HG03460 (cell line): ENCODE measurements at regions not wholly inside any gene's neighbourhood (a gene's known extent, or its start where the extent isn't known, plus 50 kb on each side); places are given as distances from the start of the nearest gene placed in this dataset.
"Not testable (repeated sequence)": the region's sequence is repeated elsewhere in the genome, so short reads cannot be mapped to it uniquely, and the experiment has no call there.

Experiments used
- ATAC-seq: cut with Tn5 transposase; IDR thresholded peaks from one replicate; pipeline ENCODE4 v1.9.1; 2021; ENCODE audit not compliant: unreplicated experiment

DNA sequence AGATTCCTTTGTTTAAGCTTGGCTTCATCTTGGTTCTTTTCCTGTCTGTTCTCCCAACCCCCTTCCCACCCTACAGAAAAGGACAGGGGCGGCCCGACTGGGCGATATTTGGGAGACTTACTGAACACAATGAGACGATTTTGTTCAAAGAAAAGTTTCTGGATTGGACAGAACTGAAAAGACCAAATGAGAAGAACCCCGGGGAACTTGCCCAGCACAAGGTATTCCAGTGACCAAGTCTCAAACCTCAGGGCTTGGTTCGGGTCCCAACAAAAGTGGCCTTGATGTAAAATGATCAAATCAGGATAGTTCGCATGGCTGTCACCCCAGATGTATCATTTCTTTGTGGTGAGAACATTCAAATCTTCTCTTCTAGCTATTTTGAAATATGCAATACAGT lies 73.9 kb upstream of the LYZL2 start:
- not testable (repeated sequence) for ATAC-seq

DNA sequence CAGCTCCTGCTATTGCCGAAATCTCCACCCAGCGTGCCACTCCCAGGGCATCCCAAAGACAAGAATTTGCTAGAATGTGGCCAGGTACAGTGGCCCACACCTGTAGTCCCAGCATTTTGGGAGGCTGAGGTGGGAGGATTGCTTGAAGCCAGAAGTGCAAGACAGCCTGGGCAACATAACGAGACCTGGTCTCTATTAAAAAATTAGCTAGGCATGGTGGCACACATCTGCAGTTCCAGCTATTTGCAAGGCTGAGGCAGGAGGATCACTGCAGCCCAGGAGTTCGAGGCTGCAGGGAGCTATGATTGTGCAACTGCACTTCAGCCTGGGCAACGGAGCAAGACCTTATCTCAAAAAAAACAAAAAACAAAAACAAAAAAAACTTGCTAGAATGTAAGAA lies 73.3 kb upstream of the LYZL2 start:
- no peak for ATAC-seq

DNA sequence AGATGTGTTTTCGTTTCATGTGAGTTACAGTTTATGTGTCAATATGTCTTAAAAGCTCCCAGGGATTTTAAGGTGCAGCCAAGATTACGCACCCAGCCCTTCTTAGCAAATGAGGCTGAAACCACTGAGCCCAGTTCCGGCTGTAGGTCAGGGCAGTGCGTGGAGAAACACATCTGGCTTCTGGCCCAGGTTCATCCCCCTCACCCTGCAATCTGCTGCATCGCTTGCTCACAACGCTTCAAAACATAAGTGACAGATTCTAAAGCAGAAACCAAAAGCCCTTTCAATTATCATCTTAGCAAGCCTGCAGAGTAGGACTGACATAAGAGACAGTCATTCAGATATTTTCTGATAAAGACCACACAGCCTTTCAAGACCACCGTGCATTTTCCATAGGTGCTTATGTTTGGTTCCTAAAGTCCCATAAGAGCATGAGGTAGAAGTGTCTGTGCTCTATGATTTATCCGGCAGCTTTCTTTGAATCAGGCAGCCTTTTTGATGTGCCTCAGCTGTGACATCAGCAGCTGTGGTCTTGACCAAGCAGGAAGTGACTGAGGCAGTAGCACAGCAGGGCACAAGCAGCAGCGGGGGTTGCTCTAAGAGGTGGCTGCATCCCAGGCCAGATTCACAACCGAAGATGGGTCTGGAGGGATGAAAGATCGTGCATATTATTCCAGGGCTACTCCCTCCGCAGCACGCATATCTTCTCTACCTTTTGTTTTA lies 72.1 kb upstream of the LYZL2 start:
- peak; percentile 66 for ATAC-seq

DNA sequence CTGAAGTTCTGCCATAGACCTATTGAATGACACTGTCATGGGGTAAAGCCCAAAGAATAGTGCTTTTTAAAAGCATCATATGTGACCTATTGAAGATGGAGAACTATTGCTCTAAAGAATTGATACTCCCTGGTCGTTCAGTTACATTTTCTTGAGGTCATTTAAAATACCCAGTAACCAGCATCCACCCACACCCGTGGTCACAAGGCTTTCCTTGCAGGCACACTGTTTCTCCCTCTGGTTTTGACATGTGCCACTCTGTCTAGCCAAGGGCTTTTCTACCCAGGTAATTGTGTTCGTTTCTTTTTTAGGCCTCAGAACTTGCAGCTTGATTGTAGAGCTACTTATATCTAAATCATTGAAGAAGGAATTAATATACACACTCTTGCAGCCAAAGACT lies 68.3 kb upstream of the LYZL2 start:
- ATAC-seq, result no peak

DNA sequence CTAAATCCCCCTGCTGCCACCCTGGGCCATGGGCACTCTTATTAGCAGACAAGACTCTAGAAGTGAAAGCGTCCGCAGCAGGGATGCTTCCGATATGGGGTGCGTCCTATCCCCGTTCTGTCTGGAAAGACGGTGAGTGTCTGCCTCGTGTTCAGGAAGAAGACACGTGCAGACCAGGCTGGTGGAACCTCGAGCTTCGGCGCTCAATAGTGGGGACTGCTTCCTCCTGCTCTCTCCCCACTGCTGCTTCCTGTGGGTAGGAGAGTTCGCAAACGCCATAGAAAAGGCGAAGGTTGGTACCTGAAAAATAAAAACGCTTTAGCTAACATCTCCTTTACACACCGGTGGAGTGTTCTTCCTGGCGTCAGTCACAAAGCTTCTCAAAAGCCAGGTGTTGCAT lies 67.7 kb upstream of the LYZL2 start:
- ATAC-seq, result not testable (repeated sequence)

DNA sequence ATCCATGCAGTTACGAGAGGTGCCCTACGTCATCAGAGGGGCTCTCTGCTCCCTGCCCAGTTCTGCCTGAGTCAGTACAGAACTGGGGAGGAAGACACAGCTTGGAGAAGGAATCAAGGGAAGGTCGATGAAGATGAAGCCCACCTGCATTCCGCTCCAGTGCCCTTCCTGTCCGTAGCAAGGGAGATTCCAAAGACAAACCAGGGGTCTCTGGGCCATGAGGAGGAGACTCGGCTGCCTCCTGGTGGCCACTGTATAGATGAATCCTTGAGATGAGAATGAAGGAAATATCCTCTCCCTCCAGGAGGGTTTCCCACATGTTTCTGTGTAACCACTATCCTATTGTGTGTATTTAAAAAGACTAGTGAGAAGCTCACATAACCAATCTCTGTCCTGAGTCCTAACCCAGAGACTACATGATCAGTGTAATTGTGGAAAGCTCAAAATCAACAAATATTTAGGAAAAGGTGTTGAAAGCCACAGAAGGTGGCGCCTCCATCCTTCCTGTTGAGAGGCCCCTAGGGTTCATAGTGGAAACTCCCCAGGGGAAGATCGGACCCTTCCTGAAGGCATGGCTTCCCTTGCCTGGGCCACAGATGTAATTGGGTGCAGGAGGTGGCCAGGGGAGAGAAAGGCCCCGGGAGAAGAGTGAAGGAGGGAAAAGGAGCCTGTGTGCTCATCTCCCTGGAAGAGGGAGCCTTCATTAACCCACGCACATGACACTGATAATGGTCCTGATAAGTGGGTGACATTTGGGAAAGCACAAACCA lies 67.0 kb upstream of the LYZL2 start:
- not testable (repeated sequence) for ATAC-seq

DNA sequence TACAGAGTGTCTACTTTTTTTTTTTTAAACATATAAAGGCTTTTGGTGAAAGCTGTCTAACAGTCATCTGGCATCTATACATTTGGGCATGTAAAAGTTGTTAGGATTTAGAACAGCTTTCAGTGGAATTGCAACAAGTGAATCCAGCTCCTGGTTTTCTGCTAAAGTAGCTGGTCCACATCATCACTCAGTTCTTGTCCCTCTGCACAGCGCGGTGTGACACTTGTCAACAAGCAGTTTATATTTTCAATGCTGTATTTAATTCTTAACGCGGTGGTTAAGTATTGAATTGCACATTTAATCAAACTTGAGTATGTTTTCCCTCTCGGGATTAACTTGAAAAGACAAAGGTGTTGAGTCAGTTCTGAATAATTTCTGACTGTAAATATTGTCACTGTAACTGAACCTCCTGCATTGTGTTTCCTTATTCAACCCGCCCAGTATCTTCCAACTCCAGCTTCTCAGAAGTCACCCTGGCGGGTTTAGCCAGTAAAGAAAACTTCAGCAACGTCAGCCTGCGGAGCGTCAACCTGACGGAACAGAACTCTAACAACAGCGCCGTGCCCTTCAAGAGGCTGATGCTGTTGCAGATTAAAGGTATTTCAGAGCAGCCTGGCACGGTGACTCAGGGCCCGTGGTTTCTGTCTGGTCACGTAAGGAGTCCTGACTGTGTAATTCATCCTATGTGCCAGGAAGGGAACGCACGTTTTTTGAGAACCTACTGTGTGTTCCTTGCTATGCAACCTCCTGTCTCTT lies 66.1 kb upstream of the LYZL2 start:
- not testable (repeated sequence) for ATAC-seq

DNA sequence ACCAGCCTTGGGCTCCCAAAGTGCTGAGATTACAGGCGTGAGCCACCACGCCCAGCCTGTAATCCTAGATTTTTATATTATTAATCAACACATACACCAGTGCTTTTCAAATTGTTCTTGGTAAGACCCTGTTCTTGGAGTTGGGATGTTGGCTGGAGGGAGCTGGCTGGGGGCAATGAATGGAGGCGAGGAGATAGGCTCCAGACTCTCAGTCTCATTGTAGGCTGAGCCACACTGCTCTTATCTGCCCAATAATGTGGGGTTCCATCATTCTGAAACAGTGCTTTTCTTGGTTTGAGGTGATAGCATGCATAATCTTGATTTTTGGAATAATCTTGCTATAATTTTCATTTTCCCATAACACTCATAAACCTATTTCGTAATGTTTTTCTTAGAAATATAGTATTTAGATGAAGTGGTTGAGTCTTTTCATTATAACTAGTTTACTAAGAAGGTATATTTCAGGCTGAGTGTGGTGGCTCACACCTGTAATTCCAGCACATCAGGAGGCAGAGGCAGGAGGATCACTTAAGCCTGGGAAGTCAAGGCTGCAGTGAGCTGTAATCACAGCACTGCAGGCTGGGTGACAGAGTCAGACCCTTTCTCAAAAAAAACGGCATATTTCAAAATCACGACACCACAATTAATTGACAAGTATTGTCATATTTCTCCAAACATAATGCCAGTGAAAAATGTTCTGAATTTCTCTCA lies 65.1 kb upstream of the LYZL2 start:
- no peak for ATAC-seq

DNA sequence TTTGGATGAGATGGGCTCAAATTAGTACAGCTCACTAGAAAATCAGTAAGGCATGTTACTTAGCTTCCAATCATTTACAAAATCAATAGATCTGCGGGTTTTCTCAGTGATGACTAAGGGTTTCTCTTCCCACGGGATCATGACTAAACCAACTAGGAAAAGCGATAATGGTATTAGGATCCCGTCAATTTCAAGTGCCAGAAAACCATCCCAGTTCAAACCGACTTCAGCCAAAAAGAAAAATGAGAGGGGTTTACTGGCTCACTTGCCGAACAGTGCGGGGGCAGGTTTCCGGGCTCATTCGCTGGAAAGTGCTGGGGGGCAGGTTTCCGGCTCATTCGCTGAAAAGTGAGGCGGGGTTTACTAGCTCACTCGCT lies 62.1 kb upstream of the LYZL2 start:
- no peak for ATAC-seq

DNA sequence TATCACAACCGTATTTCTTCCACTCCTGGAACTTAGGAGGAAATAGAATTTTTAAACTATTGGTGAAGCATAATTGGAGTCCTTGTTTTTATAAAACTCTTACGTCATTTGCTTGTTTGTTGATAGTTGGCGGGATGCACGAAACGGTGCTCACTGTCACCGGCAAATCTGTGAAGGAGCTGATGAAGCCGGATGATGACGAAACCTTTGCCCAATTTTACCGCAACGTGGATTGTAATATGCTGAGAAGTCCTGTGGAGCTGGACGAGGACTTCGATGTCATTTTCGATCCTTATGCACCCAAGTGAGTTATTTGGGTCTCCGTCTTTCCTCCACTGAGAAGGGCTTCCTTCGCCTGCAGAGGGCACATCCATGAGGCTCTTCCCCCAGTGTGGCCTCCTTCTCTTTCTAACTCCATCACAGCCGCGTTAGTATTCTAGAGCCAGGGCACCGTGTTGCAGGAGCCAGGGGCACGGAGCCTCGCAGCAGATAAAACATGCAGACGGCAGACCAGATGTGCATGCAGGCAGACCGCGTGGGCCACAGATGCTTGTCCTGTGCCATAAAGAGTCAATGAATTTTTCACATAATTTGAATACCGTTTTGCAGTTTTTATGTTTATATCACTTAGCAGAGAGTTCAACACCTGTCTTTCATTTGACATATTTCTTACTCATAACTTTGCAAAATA lies 61.5 kb upstream of the LYZL2 start:
- not testable (repeated sequence) for ATAC-seq

DNA sequence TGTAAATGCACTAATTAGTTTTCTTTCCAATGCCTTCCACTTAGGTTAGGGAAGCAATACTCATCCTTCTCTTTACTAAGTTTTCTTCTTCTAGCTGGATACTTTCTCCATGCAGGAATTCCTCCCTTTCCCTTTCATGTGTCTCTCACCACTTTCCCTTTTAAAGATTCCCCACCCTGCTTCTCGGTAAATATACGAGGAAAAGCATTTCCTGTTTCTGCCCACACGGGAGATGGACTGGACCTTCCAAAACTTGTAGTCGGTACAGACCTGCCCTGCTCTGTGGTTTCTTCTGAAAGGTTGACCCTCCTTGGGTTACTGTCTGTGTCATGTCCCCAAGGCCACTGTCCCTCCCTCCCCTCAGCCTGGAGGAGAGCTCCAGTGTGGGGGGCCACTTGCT lies 58.9 kb upstream of the LYZL2 start:
- ATAC-seq, result no peak

DNA sequence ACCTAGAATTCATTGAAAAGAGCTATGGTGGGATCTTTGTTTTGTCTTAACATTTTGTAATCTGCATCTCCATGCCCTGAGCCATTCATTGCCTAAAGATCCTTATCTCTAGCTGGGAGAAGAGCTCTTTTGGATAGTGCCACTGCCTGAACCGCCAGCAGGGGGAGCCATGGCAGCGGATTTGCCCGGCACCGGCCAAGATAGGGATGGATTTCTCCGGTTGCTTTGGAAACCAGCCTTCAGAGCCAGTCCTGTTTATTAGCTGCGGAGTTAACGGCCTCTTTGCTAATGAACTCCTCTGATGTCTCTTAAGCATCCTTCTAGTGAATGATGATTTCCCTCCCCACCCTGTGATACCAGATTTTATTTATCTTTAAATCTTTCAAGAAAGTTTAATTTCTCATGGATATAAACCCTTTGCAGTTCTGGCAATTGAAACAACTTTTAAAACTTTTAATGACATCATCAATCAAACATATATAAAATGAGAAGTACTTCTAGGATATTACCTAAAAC lies 58.2 kb upstream of the LYZL2 start:
- ATAC-seq, result peak; percentile 85

DNA sequence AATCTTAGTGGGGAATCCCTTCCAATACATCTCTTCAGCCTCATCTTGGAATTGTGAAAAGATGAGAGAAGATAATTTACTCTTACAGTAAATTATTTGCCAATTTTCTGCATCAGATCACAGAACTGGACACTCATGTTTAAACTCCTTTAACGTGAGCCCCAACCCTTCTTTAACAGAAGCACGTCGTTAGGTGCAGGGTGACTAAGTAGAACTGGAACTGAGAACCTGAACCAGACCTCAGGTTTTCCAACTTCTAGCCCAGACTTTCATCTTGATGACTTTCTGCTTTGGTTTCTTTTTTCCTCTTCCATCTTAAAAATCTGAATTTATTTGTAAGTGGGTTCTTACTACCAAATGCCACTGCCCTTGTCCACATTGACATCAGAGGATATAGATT lies 57.2 kb upstream of the LYZL2 start:
- ATAC-seq, result no peak

DNA sequence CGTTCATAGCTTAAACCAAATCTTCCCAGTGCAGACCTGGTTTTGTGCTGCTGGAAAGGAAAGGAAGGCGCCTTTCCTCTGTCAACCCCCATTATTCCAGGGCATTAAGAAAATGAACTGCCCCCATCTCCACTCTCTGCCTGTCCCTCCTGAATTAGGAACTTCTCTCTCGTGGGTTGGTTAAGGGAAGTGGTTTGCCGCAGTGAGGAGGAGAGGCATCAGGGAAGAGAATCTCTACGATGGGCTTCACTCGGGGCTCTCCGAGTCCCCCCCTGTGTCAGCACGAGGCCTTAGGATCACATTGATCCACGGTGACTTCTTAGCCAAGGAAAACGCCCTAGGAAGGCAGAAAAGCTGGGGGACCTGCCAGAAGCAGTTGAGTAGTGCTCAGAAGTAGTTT lies 53.9 kb upstream of the LYZL2 start:
- ATAC-seq, result no peak

DNA sequence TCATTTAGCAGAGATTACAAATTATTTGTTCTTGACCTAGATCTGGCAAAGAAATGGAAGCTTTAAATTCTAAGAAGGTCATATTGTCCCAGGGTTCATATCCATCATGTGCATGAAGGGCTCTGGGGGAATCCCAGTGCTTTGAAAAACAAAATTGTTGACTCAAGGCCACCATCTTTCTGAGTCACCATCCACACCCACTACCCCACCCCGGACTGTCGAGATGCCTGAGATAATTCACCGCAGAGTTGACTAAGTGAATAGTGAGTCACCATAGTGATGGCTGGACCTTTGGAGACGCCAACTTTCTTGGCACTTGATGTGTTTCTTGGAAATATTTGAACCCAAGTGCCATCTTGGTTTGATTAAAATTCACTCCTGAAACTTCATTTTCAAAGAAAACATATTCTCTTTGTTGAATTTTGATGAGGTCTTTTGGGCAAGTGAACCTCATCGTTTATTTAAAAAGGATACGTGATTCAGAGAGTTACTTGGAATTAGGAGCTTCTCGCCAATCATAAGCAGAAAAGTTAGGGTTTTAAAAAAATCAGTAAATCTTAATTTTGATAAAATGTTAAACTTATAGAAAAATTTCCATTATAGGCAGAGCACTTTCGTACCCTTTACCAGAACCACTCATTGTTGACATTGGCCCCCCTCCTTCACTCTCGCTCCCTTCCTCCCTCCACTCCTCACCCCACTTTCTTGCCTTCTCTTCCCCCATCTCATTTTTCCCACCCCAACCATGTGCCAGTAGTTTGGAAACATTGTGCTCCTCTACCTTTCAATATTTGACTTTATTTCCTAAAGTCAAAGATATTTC lies 53.0 kb upstream of the LYZL2 start:
- not testable (repeated sequence) for ATAC-seq

DNA sequence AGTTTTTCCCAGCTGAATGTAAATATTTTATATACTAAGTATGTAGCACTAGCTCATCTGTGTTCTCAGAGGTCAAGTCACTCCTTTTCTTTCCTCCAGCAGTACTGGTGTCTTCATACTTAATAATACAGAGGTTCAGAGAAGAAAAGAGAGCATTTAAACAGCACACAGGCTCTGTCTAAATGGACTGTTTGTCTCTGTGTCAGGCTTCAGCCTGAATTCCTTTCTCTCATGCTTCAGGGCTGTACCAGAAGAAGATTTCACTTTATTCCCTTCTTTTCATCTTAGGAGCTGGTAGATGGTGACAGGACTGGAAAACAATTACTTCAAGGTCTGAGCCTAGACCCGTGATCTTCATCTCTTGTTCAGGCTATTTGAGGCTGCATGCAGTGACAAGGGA lies 51.4 kb upstream of the LYZL2 start:
- ATAC-seq, result no peak
